PC-9 (cell line): ENCODE measurements at regions not wholly inside any gene's neighbourhood (a gene's known extent, or its start where the extent isn't known, plus 50 kb on each side); places are given as distances from the start of the nearest gene placed in this dataset.

Source experiments
- BruUV-seq: library from RNA; stranded (reverse); fragments of 400-500 nt; replicated peaks from 2 replicates; lab custom pipeline; 2021; lab: Mats Ljungman, UMichigan
- CTCF ChIA-PET: fragments of 300-600 bp; sonication (Branson Sonifier 250); formaldehyde crosslinking; loops from one replicate; lab custom pipeline; 2022; ENCODE audit warnings: antibody characterized with exemption; lab: Charles Lee
- POLR2A ChIA-PET: fragments of 300-600 bp; sonication (Branson Sonifier 250); formaldehyde crosslinking; loops from one replicate; lab custom pipeline; 2022; ENCODE audit warnings: antibody characterized with exemption; ENCODE audit not compliant: unreplicated experiment; lab: Charles Lee
- DNase-seq, 2 experiments: peaks; one replicate each; pipeline versions ENCODE4 v3.0.0 to v3.0.0-alpha.2; 2015 to 2022; ENCODE audit warnings: mixed read lengths in 1 of 2
- H2AFZ ChIP-seq: fragments of 200-600 bp; sonication (generic); 2 replicates; pipeline ENCODE4 v1.8.1; 2017; ENCODE audit warnings: antibody characterized with exemption
- H3F3A ChIP-seq: fragments of 200-600 bp; sonication (generic); 2 replicates; pipeline ENCODE4 v1.8.1; 2017; ENCODE audit warnings: antibody characterized with exemption, mild to moderate bottlenecking, low read depth; ENCODE audit not compliant: insufficient read depth
- H3K27ac ChIP-seq: fragments of 200-600 bp; sonication (generic); 2 replicates; pipeline ENCODE4 v1.6.1; 2016; ENCODE audit warnings: mixed run types
- H3K27me3 ChIP-seq: fragments of 200-600 bp; sonication (generic); 2 replicates; pipeline ENCODE4 v1.6.1; 2016; ENCODE audit warnings: low read depth, mixed run types; ENCODE audit not compliant: insufficient read depth
- H3K36me3 ChIP-seq: fragments of 200-600 bp; sonication (generic); 2 replicates; pipeline ENCODE4 v1.6.1; 2016; ENCODE audit warnings: low read depth, mixed run types
- H3K4me1 ChIP-seq: fragments of 200-600 bp; sonication (generic); replicated peaks from 2 replicates; pipeline ENCODE4 v1.6.1; 2016; ENCODE audit warnings: mixed run types; ENCODE audit not compliant: insufficient read depth
- H3K4me2 ChIP-seq: fragments of 200-600 bp; sonication (generic); 2 replicates; pipeline ENCODE4 v1.6.1; 2017; ENCODE audit warnings: mixed run types
- H3K4me3 ChIP-seq: fragments of 200-600 bp; sonication (generic); 2 replicates; pipeline ENCODE4 v1.6.1; 2016; ENCODE audit warnings: mixed run types
- H3K79me2 ChIP-seq: fragments of 200-600 bp; sonication (generic); 2 replicates; pipeline ENCODE4 v1.6.1; 2017; ENCODE audit warnings: low read depth, mixed run types
- H3K9me2 ChIP-seq: fragments of 200-600 bp; sonication (generic); 2 replicates; pipeline ENCODE4 v1.8.1; 2017; ENCODE audit warnings: mild to moderate bottlenecking; ENCODE audit not compliant: insufficient read depth
- H3K9me3 ChIP-seq: fragments of 200-600 bp; sonication (generic); 2 replicates; pipeline ENCODE4 v1.8.1; 2016; ENCODE audit warnings: low read depth; ENCODE audit not compliant: insufficient read depth
- H4K20me1 ChIP-seq: fragments of 200-600 bp; sonication (generic); 2 replicates; pipeline ENCODE4 v1.8.1; 2017; ENCODE audit not compliant: insufficient read depth
- CTCF ChIP-seq: fragments of 200-600 bp; sonication (generic); conservative IDR thresholded peaks from 2 replicates; pipeline ENCODE4 v1.6.1; 2017; ENCODE audit warnings: mixed run types, antibody characterized with exemption, mild to moderate bottlenecking, moderate library complexity
- EZH2 ChIP-seq: fragments of 200-600 bp; sonication (generic); IDR thresholded peaks from 2 replicates; pipeline ENCODE4 v1.8.0; 2017; ENCODE audit warnings: antibody characterized with exemption, low read depth
- intact Hi-C: fragments of 100-400 bp; cut with micrococcal nuclease; formaldehyde crosslinking; loops from one replicate; pipeline ENCODE4 v1.10.0; 2022; ENCODE audit not compliant: unreplicated experiment

- intact Hi-C loops = no loop called here
- no TSS peak for BruUV-seq
- H3K9me2 ChIP-seq = no peaks in the 10 kb centered on the region
- ChIA-PET POLR2A (no interaction called here), CTCF (interaction anchor here (0.6 kb wide), 1 partner anchor 1346 kb away, joined by 4 read pairs; no protein-coding TSS in a partner anchor)
- H3K79me2 ChIP-seq = no peaks in the 10 kb centered on the region
- H3K9me3 ChIP-seq = no peaks in the 10 kb centered on the region
- H3K36me3 ChIP-seq = no peaks in the 10 kb centered on the region
- H2AFZ ChIP-seq = no peak overlapping the region
- no peaks in the 10 kb centered on the region; the same call in 1 of the 2 replicates for H3F3A ChIP-seq
- no peak overlapping the region for H3K4me3 ChIP-seq
- TF ChIP-seq CTCF = no peak
- peaks cover 6% of the 10 kb centered on the region; the same call in 1 of the 2 replicates for H3K4me1 ChIP-seq
- H3K4me2 ChIP-seq = no peak overlapping the region
- H3K27me3 ChIP-seq = no peaks in the 10 kb centered on the region
- H4K20me1 ChIP-seq = 0 out of 2 replicates have a peak, but pooled peaks cover 3% of the 10 kb centered on the region
- no peak overlapping the region for H3K27ac ChIP-seq
- no peak for DNase-seq
These were observed 176.4 kb downstream of the SHANK2 start for GRCh38 chr11:71075871-71076420.

GRCh38 chr11:71075116-71075720 lies 177.2 kb downstream of the SHANK2 start:
- no peak overlapping the region for H3K27ac ChIP-seq
- no peak overlapping the region for H3K4me2 ChIP-seq
- 0 out of 2 replicates have a peak, but pooled peaks cover 3% of the 10 kb centered on the region for H4K20me1 ChIP-seq
- no peak overlapping the region for H2AFZ ChIP-seq
- H3K79me2 ChIP-seq = no peaks in the 10 kb centered on the region
- H3K27me3 ChIP-seq = no peaks in the 10 kb centered on the region
- no peak for DNase-seq
- H3K9me2 ChIP-seq = 0 out of 2 replicates have a peak, but pooled peaks cover 2% of the 10 kb centered on the region
- ChIA-PET CTCF (no interaction called here), POLR2A (no interaction called here)
- no TSS peak for BruUV-seq
- intact Hi-C loops = no loop called here
- H3F3A ChIP-seq = no peaks in the 10 kb centered on the region; the same call in 1 of the 2 replicates
- no peak for TF ChIP-seq EZH2
- TF ChIP-seq CTCF = no peak
- peaks cover 6% of the 10 kb centered on the region; the same call in 1 of the 2 replicates for H3K4me1 ChIP-seq
- H3K9me3 ChIP-seq = no peaks in the 10 kb centered on the region
- no peak overlapping the region for H3K4me3 ChIP-seq
- H3K36me3 ChIP-seq = no peaks in the 10 kb centered on the region

GRCh38 chr11:71071736-71072509 lies 180.5 kb downstream of the SHANK2 start:
- no peak overlapping the region for H3K4me3 ChIP-seq
- intact Hi-C loops = no loop called here
- H3K27me3 ChIP-seq = no peaks in the 10 kb centered on the region
- no peaks in the 10 kb centered on the region; the same call in 1 of the 2 replicates for H4K20me1 ChIP-seq
- no peak for DNase-seq
- TF ChIP-seq EZH2 (no peak), CTCF (no peak)
- 0 out of 2 replicates have a peak, but pooled peaks cover 4% of the 10 kb centered on the region for H3K9me2 ChIP-seq
- no TSS peak for BruUV-seq
- no peak overlapping the region for H2AFZ ChIP-seq
- H3K9me3 ChIP-seq = no peaks in the 10 kb centered on the region
- POLR2A ChIA-PET = no interaction called here
- H3F3A ChIP-seq = no peaks in the 10 kb centered on the region
- H3K27ac ChIP-seq = no peak overlapping the region
- H3K4me1 ChIP-seq = no peaks in the 10 kb centered on the region
- H3K79me2 ChIP-seq = no peaks in the 10 kb centered on the region
- H3K4me2 ChIP-seq = no peak overlapping the region
- CTCF ChIA-PET = interaction anchor here (0.6 kb wide), 1 partner anchor 298 kb away, joined by 3 read pairs; no protein-coding TSS in a partner anchor
- H3K36me3 ChIP-seq = no peaks in the 10 kb centered on the region
